GM19238 (cell line): ENCODE measurements at regions not wholly inside any gene's neighbourhood (a gene's known extent, or its start where the extent isn't known, plus 50 kb on each side); places are given as distances from the start of the nearest gene placed in this dataset.

Experiments
- DNase-seq: peaks from one replicate; pipeline ENCODE4 v3.0.0; 2011; ENCODE audit warnings: low spot score; ENCODE audit not compliant: insufficient read length

- DNase-seq: no peak
These were observed 102.0 kb upstream of the BOD1 start for GRCh38 chr5:173718469-173718868.

- DNase-seq: no peak
These were observed 103.3 kb upstream of the BOD1 start for GRCh38 chr5:173719731-173720082.

DNA sequence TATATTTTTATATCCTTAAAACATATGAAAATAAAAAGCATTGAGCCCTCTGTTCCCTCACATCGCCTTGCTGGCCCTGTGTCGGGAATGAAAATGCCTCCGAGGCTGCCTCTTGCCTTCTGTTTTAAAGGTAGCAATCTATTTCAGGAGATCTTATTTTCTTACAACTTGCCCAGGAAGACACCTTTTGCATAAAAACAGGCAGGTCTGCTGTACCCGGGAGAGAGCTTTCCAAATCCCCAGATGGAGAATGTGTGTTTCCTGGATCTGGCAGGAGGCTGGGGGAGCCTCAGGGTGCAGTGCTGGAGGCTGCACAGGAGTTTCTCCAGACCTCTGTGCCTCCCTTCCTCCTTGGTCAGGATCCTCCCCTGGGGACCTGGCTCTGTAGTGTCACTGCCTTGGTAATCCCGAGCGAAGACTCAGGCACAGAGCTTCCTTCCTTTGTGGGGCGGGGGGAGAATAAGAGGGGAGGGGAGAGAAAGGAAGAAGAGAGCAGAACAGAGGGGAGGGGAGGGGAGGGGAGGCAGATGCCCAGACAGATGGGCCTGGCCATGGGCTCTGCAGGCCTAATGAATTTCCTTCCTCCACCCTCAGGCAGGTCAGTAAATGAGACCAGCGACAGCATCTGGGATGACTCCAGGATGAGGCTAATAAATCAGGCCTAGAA, 104.0 kb upstream of the BOD1 start:
- no peak for DNase-seq

DNA sequence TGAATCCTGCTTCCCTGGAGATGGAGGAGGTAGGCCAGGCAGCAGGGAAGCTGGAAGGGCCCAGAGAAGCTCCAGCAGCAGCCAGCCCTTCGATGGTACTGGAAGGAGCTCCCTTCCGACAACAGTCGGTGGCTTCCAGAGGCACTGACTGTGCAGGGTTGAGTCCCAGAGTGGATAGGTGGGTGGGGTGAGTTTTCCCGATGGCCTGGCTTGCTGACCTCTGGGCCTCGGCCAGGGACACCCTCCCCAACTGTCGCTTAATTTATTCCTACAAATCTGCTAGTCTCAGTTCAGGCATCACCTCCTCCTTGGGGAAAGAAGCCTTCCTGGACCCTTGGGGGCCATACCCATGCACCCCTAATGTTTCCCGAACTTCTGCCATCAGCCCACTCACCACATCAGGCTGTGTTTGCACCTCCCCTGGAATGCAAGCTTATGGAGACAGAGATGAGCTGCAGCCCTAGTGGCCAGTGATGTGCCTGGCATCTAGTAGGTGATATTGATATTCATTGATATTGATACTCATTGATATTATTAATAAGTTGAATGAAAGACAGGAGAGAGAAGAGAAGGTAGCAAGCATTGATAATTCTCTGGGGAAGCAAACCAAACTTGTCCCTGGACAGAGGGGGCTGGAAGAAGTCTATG, 104.6 kb upstream of the BOD1 start:
- DNase-seq: no peak

DNA sequence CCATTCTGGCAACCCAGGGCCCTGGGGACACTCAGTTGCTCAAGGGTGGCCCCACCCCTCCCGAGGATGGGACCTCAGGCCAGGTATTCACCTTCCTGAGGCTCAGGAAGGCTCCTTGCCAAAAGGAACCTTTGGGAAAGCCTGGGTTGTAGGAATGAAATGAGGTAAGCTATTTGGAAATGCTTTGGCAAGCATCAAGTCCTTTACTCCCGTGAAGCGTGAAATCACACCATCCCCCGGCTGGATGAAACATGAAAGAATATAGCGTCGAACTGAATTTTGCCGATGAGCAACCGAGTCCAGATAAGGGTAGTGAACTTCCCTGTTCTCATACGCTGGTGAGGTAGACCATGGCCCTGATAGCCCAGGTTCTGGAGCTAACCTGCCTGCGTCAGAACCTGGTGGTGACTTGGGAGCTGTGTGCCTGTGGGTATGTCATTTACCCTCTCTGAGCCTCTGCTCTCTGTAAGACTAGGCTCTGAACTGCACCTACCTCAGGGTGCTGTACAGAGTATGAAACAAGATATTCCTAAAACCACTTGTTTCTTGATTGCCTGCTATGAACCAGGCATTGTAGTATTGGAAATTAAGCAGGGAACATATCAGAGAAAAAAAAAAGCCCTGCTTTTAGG, 105.3 kb upstream of the BOD1 start:
- no peak for DNase-seq

GRCh38 chr5:173726846-173727557, 110.6 kb upstream of the BOD1 start:
- DNase-seq: no peak

DNA sequence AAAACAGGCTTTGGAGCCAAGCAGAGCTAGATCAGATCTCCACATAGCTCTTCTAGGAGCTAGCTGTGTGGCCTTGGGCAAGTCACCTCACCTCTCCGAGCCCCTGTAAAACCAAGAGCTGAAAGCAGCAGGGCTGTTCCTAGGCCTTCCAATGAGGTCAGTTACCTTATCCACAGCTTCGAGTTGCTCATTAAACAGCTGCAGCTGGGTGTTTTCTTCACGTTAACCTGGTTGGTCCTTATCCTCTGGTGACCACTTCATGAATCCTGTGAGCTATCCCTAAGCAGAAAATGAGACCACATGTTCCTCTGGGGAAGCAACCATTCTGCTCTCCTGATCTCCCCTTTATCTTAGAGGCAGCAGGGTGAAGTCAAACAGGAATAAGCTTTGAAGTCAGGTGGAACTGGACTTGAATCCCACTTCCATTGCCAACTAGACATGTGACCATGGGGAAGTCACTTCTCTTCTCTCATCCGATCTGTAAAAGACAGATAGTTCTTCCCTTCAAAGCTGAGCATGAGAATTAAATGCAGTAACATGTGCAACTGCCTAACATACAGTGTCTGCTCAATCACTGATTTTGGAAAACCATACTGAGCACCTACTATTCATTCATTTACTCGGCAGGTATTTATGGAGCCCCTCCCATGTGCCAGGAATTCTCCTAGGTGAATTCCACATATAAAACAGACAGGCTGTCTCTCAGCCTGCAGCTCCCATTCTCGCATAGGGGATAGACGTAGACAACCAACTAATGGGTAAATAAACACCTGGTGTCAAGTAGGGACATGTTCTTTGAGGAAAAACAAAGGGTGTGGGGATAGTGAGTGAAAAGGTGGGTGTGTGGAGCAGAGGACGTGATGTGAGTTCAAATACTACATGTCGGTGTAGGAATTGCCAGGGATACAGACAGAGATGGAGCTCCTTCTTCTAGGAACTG, 111.7 kb upstream of the BOD1 start:
- no peak for DNase-seq

GRCh38 chr5:173729079-173729765, 112.8 kb upstream of the BOD1 start:
- no peak for DNase-seq

- DNase-seq: no peak
These were observed 114.3 kb upstream of the BOD1 start for GRCh38 chr5:173730632-173731298.

- DNase-seq: no peak
These were observed 116.6 kb upstream of the BOD1 start for GRCh38 chr5:173733021-173733420.

- no peak for DNase-seq
These were observed 117.0 kb upstream of the BOD1 start for GRCh38 chr5:173733425-173733824.

DNA sequence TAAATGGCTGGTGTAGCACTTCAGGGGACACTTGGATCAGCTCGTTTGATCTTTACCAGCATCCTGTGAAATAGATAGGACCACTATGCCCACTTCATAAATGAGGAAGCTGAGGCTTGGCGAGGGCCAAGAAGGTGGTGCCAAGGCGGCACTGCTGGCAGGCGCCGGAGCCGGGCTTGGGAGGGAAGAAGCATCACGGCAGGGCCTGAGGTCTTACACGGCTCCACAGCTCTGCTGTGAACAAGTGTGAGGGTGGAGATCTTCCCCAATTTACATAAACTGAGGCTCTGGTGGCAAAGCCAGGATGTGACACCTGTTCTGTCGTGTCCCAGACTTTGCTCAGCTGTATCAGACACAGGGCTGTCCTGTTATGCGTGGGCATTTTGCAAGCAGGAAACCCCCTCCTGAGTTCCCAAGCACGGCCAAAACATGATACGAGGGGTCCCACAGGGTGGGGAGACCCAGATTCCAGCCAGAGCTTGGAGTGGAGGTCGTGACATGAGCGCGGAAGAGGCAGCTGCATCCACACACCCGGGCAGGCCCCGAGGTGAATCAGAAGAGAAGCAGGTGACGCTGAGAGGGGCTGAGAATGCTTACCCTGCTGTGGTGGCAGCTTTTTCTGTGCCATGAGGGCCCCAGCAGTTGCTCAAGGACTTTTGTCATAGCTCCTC, 117.5 kb upstream of the BOD1 start:
- DNase-seq: peak; percentile 75

DNA sequence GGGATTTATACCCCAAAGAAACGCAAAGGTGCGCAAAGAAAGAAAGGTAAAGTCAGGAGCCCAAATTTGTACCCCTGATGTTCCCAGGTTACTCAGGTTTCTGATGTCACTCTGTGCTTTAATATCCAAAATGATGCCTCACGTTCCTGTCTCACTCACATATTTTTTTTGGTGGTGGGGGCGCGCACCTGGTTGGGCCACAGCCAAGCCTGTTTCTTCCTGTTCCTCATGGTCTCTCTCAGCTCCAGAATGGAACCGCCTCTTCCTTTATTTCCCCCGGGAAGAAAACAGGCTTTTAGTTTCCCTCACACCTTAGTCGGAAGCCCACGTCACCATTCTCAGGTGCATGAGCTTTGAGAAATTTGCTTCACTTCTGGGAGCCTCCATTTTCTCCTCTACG, 118.3 kb upstream of the BOD1 start:
- no peak for DNase-seq

DNA sequence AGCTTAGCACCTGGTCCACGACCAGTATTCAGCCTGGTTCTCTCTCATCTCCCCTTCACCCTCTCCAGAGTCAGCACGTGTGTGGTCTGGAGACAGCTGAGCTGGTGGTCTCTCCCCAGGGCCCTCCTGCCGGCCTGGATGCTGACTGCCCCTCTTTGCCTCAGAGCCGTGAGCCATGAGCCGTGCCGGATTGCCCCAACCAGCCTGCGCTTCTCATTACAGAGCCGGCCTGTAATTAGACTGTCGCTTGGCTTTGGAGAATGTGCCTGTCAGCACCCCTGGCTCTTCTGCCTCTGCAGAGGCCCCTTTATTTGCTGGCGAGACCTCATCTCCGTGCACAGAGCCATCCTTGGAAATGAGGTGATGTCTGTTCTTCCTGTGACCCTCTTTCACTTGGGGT, 118.7 kb upstream of the BOD1 start:
- no peak for DNase-seq

DNA sequence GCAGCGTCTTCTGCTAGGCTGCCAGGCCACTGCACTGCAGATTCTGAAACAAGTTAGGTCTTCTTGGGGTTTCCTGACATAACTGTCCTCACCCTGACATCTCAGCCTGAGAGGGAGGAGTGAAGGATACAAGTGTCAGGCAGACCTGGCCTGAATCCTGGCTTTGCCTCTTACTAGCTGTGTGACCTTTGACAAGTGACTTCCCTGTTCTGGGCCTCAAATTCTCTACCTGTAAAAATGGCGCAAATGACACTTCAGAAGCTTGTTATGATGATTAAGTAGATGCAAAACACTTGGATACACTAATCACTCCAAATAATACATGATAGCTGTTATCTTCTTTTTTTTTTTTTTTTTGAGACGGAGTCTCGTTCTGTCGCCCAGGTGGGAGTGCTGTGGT, 119.2 kb upstream of the BOD1 start:
- DNase-seq: no peak

DNA sequence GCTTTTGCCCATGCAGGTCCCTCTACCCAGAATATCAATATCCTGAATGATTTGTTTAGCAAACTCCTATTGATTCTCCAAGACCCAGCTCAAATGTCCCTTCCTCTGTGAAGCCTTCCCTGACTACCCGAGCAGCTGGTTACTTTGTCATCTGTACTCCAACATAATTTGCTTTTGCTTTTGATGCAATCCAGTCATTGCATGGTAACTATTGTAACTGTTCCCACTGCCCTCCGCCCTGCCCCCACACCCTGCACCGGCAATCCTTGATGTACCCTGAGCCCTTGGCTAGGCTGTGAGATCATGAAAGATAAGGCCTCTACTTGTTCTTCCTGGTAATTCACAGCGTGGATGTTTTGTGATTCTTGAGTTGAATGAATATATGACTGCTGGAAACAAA, 119.9 kb upstream of the BOD1 start:
- DNase-seq: no peak

DNA sequence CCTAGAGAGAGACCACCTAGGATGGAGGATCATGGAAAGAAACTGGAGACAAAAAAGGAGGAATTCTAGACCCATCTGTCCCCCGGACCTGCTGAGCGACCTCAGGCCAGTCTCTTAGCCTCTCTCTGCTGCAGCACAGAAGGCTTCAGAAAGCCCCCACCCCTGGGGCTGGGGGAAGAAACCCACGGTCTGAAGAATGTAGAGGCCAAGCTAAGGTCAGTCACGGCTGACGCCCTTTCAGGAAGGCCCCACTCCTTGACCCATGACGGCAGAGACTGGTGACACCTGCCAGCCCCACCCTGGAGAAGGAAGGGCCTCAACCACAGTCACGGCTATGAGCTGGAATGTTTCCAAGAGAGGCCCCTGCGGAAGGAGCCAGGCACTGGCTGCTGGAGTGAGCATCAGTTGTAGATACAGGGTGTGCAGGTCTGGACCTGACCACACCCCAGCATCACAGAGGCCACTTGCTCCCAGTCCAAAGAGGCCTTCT, 120.5 kb upstream of the BOD1 start:
- DNase-seq: peak; percentile 67

DNA sequence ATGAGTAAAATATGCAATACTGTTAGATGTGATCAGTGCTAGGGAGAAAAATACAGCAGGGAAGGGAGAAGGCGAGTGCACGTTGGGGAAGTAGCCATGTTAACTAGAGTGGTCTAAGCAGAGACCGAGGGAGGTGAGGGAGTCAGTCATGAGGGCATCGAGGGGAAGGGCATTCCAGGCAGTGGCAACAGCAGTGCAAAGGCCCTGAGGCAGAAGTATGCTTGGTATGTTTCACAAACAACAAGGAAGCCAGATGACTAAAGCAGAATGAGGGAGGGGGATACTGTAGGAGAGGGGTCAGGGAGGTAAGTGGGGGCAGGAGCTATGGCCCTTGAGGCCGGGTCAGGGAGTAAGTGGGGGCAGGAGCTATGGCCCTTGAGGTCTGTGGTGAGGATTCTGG, 123.3 kb upstream of the BOD1 start:
- DNase-seq: no peak

GRCh38 chr5:173740400-173740799, 124.0 kb upstream of the BOD1 start:
- DNase-seq: no peak
